K562 (cell line): ENCODE measurements at regions not wholly inside any gene's neighbourhood (a gene's known extent, or its start where the extent isn't known, plus 50 kb on each side); places are given as distances from the start of the nearest gene placed in this dataset.

ENCODE experiments used
- CBX2 ChIP-seq: fragments of 200-600 bp; sonication (generic); IDR thresholded peaks from one replicate; pipeline ENCODE4 v1.6.1; 2012; ENCODE audit warnings: mild to moderate bottlenecking, low read length, inconsistent platforms; ENCODE audit not compliant: insufficient read depth, poor library complexity, severe bottlenecking
- CCAR2 ChIP-seq: fragments of 200-400 bp; formaldehyde crosslinking; IDR thresholded peaks from 2 replicates; pipeline ENCODE4 v1.6.1; 2017; ENCODE audit warnings: mild to moderate bottlenecking, low read depth, low read length
- DACH1 ChIP-seq: fragments of 450-650 bp; IDR thresholded peaks from 2 replicates; pipeline ENCODE4 v1.6.1; 2018; ENCODE audit not compliant: partially characterized antibody
- E2F4 ChIP-seq: sonication (generic); formaldehyde crosslinking; IDR thresholded peaks from 2 replicates; pipeline ENCODE4 v1.8.0; 2022; ENCODE audit warnings: mild to moderate bottlenecking, low read depth, missing genetic modification reagents
- FOXP4 ChIP-seq: sonication (generic); formaldehyde crosslinking; IDR thresholded peaks from 2 replicates; pipeline ENCODE4 v1.8.0; 2022; ENCODE audit warnings: mild to moderate bottlenecking, missing genetic modification reagents, borderline replicate concordance
- MAX ChIP-seq: sonication (generic); formaldehyde crosslinking; IDR thresholded peaks from 2 replicates; pipeline ENCODE4 v1.9.0; 2022; ENCODE audit warnings: mild to moderate bottlenecking, missing genetic modification reagents
- POLR2AphosphoS5 ChIP-seq: IDR thresholded peaks from 2 replicates; pipeline ENCODE4 v1.6.1; 2011; ENCODE audit warnings: mild to moderate bottlenecking, low read depth, low read length, moderate library complexity; ENCODE audit not compliant: control insufficient read depth, insufficient read depth
- RAD51 ChIP-seq: fragments of 450-650 bp; IDR thresholded peaks from 2 replicates; pipeline ENCODE4 v1.7.1; 2016; ENCODE audit warnings: low read depth, mild to moderate bottlenecking, borderline replicate concordance
- RBBP5 ChIP-seq: fragments of 200-600 bp; sonication (generic); IDR thresholded peaks from 2 replicates; pipeline ENCODE4 v1.6.1; 2012; ENCODE audit warnings: borderline replicate concordance, mild to moderate bottlenecking, low read length, control low read depth, inconsistent platforms; ENCODE audit not compliant: insufficient read depth, poor library complexity, severe bottlenecking
- SMC3 ChIP-seq: conservative IDR thresholded peaks from 2 replicates; pipeline ENCODE4 v1.6.1; 2011; ENCODE audit warnings: low read depth, low read length, improper control_type of control experiment; ENCODE audit not compliant: insufficient read depth
- USF2 ChIP-seq: sonication (generic); formaldehyde crosslinking; IDR thresholded peaks from 2 replicates; pipeline ENCODE4 v1.5.0; 2020; ENCODE audit warnings: missing genetic modification reagents
- ZBTB7A ChIP-seq: IDR thresholded peaks from 2 replicates; pipeline ENCODE4 v1.6.1; 2011; ENCODE audit warnings: low read depth, mild to moderate bottlenecking, low read length, moderate library complexity, borderline replicate concordance; ENCODE audit not compliant: control insufficient read depth
- ZNF212 ChIP-seq: fragments of 450-650 bp; formaldehyde crosslinking; IDR thresholded peaks from 2 replicates; pipeline ENCODE4 v1.4.0; 2020; ENCODE audit warnings: mild to moderate bottlenecking

- TF ChIP-seq E2F4: no peak
- TF ChIP-seq ZBTB7A: no peak
- TF ChIP-seq USF2 (CRISPR knock-in tag): no peak
- peak; percentile 67; the same call in 1 of the 2 replicates for TF ChIP-seq POLR2AphosphoS5
- TF ChIP-seq CCAR2: no peak
- TF ChIP-seq ZNF212: no peak
- TF ChIP-seq RBBP5: no peak
- TF ChIP-seq SMC3: no peak
- TF ChIP-seq MAX (CRISPR knock-in tag): no peak
- TF ChIP-seq FOXP4 (CRISPR knock-in tag): no peak
- no peak for TF ChIP-seq CBX2
- peak; percentile 8 for TF ChIP-seq DACH1
- TF ChIP-seq RAD51: no peak
Measured at GRCh38 chr18:22557168-22557941, 139.6 kb upstream of the CTAGE1 start (continued).
